ENCODE measurements at regions not wholly inside any gene's neighbourhood (a gene's known extent, or its start where the extent isn't known, plus 50 kb on each side); places are given as distances from the start of the nearest gene placed in this dataset.
A peak's percentile ranks its signal among the peaks of the same experiment; 100 is the strongest.

DNA sequence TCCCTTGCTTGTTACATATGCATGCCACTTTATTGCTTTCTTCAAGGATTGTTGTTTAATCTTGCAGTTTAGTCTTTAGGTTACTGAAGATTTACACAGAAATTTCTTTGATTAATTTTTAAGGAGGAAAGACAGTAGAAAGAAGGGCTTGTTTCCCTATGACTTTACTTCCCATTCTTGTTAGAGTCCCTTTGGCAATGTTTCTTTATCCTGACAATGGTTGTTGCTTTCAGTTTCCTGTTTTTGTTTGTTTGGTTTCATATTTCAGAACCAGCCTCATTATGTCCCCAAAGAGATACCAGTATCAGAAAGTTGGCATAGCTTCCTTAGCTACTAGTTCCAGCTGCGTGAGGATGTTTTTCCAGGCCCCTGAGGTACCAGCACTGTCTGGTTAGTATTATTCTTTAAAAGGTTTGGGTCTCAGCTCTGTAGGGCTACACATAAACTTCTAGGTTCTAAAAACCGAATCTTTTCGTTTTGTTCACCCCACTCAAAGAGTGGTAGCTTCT lies 61.3 kb upstream of the UNC5C start:
- in situ Hi-C loops (cut with MboI; ENCODE audit: low sequenced_read_pairs, unreplicated experiment), result no loop called here
- TF ChIP-seq, protein P1, sequence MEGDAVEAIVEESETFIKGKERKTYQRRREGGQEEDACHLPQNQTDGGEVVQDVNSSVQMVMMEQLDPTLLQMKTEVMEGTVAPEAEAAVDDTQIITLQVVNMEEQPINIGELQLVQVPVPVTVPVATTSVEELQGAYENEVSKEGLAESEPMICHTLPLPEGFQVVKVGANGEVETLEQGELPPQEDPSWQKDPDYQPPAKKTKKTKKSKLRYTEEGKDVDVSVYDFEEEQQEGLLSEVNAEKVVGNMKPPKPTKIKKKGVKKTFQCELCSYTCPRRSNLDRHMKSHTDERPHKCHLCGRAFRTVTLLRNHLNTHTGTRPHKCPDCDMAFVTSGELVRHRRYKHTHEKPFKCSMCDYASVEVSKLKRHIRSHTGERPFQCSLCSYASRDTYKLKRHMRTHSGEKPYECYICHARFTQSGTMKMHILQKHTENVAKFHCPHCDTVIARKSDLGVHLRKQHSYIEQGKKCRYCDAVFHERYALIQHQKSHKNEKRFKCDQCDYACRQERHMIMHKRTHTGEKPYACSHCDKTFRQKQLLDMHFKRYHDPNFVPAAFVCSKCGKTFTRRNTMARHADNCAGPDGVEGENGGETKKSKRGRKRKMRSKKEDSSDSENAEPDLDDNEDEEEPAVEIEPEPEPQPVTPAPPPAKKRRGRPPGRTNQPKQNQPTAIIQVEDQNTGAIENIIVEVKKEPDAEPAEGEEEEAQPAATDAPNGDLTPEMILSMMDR (IDR thresholded peaks at IDR 0.05; ENCODE audit: borderline replicate concordance, control extremely low read depth, extremely low read depth, insufficient read depth, missing control alignments), result no peak
- no peak for DNase-seq (ENCODE audit: low spot score)

DNA sequence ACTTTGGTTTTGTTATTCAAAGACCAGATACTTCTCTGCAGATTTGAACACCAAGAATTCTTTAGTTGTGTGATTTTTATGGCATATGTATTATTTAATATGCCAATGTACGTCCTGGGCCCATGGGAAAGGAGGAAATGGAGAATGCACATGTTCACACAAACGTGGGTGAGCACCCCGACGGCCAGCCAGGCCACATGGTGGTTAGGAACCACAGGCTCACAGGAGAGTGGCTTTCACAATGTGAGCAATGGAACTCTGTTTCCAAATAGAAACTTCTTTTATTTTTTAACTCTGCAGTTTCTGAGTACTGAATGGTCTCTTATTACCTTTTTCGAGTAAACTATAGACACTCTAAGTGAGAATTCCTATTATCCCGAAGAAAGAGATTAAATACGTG lies 58.0 kb upstream of the UNC5C start:
- in situ Hi-C loops (cut with MboI; ENCODE audit: low sequenced_read_pairs, unreplicated experiment), result no loop called here
- no peak for DNase-seq (ENCODE audit: low spot score)
- TF ChIP-seq, protein P1 (IDR thresholded peaks at IDR 0.05; ENCODE audit: borderline replicate concordance, control extremely low read depth, extremely low read depth, insufficient read depth, missing control alignments), result no peak

- no peak for DNase-seq (ENCODE audit: low spot score)
- in situ Hi-C loops (cut with MboI; ENCODE audit: low sequenced_read_pairs, unreplicated experiment), result no loop called here
- TF ChIP-seq, protein P1 (IDR thresholded peaks at IDR 0.05; ENCODE audit: borderline replicate concordance, control extremely low read depth, extremely low read depth, insufficient read depth, missing control alignments), result no peak
These were observed 54.6 kb upstream of the UNC5C start for GRCh38 chr4:95603393-95603792.

DNA sequence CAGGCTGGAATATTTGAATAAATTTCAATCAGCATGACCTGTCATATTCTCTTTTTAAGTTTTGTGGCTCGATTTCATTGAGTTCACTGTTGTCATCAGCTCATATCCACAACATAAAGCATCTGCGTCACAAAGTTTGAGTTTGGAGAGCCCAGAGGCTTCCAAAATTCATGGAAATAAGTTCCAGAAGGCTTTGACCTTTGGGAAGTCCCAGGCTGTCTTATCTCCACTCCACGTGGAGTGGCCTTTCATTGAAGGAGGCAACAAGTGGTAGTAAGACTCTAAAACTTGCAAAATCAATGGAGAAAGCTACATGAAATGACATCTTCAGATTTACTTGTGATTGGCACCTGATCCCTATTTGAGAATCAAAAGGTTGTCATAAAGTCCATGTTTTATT lies 54.1 kb upstream of the UNC5C start:
- no peak for DNase-seq (ENCODE audit: low spot score)
- in situ Hi-C loops (cut with MboI; ENCODE audit: low sequenced_read_pairs, unreplicated experiment), result no loop called here
- TF ChIP-seq, protein P1 (IDR thresholded peaks at IDR 0.05; ENCODE audit: borderline replicate concordance, control extremely low read depth, extremely low read depth, insufficient read depth, missing control alignments), result no peak

DNA sequence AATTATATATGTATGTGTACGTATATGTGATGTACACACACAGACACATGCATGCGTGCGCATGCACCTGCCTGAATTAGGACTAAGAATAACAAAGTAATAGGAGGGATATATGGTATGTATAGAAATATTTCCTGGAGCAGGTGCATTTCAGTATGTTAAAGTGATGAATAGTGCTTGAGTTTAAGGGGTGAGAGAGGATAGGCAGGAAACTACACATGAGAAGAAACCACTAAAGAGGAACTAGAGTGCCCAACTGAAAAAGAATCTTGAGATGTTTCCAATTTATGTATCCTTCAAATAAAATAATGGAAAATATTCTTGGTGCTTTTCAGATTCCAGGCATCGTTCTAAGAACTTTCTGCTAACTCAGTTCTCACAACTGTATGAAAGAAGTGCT lies 52.6 kb upstream of the UNC5C start:
- DNase-seq (ENCODE audit: low spot score), result no peak
- TF ChIP-seq, protein P1 (IDR thresholded peaks at IDR 0.05; ENCODE audit: borderline replicate concordance, control extremely low read depth, extremely low read depth, insufficient read depth, missing control alignments), result no peak
- in situ Hi-C loops (cut with MboI; ENCODE audit: low sequenced_read_pairs, unreplicated experiment), result no loop called here

DNA sequence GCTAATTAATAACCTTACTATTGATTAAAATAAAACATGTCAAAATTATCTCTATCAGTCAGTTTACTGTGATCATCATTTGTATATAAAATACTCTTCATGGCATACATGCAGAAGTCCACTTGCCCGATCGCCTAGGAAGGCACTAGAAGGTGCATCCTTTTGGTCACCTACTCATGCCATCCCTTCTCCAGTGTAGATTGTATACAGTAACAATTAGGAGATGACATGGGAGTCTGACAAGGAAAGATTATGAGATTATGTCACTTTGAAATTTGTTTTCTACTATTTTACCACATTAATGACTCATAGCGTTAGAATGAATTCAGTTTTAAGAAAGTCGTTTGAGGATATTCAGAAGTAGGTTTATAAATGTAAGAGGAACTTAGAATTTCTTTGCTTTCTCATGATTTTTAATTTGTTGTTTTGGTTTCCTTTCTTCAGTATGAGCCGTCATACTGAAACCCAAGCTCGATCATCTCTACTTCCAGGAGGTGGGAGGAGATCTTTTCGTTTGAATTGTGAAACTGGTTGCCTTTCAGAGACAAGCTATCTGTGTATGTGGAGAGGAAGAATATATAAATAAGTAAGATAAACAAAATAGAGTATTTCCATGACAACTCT lies 51.1 kb upstream of the UNC5C start:
- in situ Hi-C loops (cut with MboI; ENCODE audit: low sequenced_read_pairs, unreplicated experiment), result no loop called here

More for the DNA sequence above, 51.1 kb upstream of the UNC5C start:
- TF ChIP-seq, protein P1 (IDR thresholded peaks at IDR 0.05; ENCODE audit: borderline replicate concordance, control extremely low read depth, extremely low read depth, insufficient read depth, missing control alignments), result no peak
- peak; percentile 13 for DNase-seq (ENCODE audit: low spot score)
